PC-9 (cell line): ENCODE measurements at regions not wholly inside any gene's neighbourhood (a gene's known extent, or its start where the extent isn't known, plus 50 kb on each side); places are given as distances from the start of the nearest gene placed in this dataset.

Experiments used
- BruUV-seq: library from RNA; stranded (reverse); fragments of 400-500 nt; replicated peaks from 2 replicates; lab custom pipeline; 2021; lab: Mats Ljungman, UMichigan
- CTCF ChIA-PET: fragments of 300-600 bp; sonication (Branson Sonifier 250); formaldehyde crosslinking; loops from one replicate; lab custom pipeline; 2022; ENCODE audit warnings: antibody characterized with exemption; lab: Charles Lee
- POLR2A ChIA-PET: fragments of 300-600 bp; sonication (Branson Sonifier 250); formaldehyde crosslinking; loops from one replicate; lab custom pipeline; 2022; ENCODE audit warnings: antibody characterized with exemption; ENCODE audit not compliant: unreplicated experiment; lab: Charles Lee
- DNase-seq, 2 experiments: peaks; one replicate each; pipeline versions ENCODE4 v3.0.0 to v3.0.0-alpha.2; 2015 to 2022; ENCODE audit warnings: mixed read lengths in 1 of 2
- H2AFZ ChIP-seq: fragments of 200-600 bp; sonication (generic); 2 replicates; pipeline ENCODE4 v1.8.1; 2017; ENCODE audit warnings: antibody characterized with exemption
- H3F3A ChIP-seq: fragments of 200-600 bp; sonication (generic); 2 replicates; pipeline ENCODE4 v1.8.1; 2017; ENCODE audit warnings: antibody characterized with exemption, mild to moderate bottlenecking, low read depth; ENCODE audit not compliant: insufficient read depth
- H3K27ac ChIP-seq: fragments of 200-600 bp; sonication (generic); 2 replicates; pipeline ENCODE4 v1.6.1; 2016; ENCODE audit warnings: mixed run types
- H3K27me3 ChIP-seq: fragments of 200-600 bp; sonication (generic); 2 replicates; pipeline ENCODE4 v1.6.1; 2016; ENCODE audit warnings: low read depth, mixed run types; ENCODE audit not compliant: insufficient read depth
- H3K36me3 ChIP-seq: fragments of 200-600 bp; sonication (generic); 2 replicates; pipeline ENCODE4 v1.6.1; 2016; ENCODE audit warnings: low read depth, mixed run types
- H3K4me1 ChIP-seq: fragments of 200-600 bp; sonication (generic); replicated peaks from 2 replicates; pipeline ENCODE4 v1.6.1; 2016; ENCODE audit warnings: mixed run types; ENCODE audit not compliant: insufficient read depth
- H3K4me2 ChIP-seq: fragments of 200-600 bp; sonication (generic); 2 replicates; pipeline ENCODE4 v1.6.1; 2017; ENCODE audit warnings: mixed run types
- H3K4me3 ChIP-seq: fragments of 200-600 bp; sonication (generic); 2 replicates; pipeline ENCODE4 v1.6.1; 2016; ENCODE audit warnings: mixed run types
- H3K79me2 ChIP-seq: fragments of 200-600 bp; sonication (generic); 2 replicates; pipeline ENCODE4 v1.6.1; 2017; ENCODE audit warnings: low read depth, mixed run types
- H3K9me2 ChIP-seq: fragments of 200-600 bp; sonication (generic); 2 replicates; pipeline ENCODE4 v1.8.1; 2017; ENCODE audit warnings: mild to moderate bottlenecking; ENCODE audit not compliant: insufficient read depth
- H3K9me3 ChIP-seq: fragments of 200-600 bp; sonication (generic); 2 replicates; pipeline ENCODE4 v1.8.1; 2016; ENCODE audit warnings: low read depth; ENCODE audit not compliant: insufficient read depth
- H4K20me1 ChIP-seq: fragments of 200-600 bp; sonication (generic); 2 replicates; pipeline ENCODE4 v1.8.1; 2017; ENCODE audit not compliant: insufficient read depth
- EZH2 ChIP-seq: fragments of 200-600 bp; sonication (generic); IDR thresholded peaks from 2 replicates; pipeline ENCODE4 v1.8.0; 2017; ENCODE audit warnings: antibody characterized with exemption, low read depth
- intact Hi-C: fragments of 100-400 bp; cut with micrococcal nuclease; formaldehyde crosslinking; loops from one replicate; pipeline ENCODE4 v1.10.0; 2022; ENCODE audit not compliant: unreplicated experiment
- TF ChIP-seq, protein P1 (sequence below): fragments of 200-600 bp; sonication (generic); conservative IDR thresholded peaks from 2 replicates; pipeline ENCODE4 v1.6.1; 2017; ENCODE audit warnings: mixed run types, antibody characterized with exemption, mild to moderate bottlenecking, moderate library complexity

DNA sequence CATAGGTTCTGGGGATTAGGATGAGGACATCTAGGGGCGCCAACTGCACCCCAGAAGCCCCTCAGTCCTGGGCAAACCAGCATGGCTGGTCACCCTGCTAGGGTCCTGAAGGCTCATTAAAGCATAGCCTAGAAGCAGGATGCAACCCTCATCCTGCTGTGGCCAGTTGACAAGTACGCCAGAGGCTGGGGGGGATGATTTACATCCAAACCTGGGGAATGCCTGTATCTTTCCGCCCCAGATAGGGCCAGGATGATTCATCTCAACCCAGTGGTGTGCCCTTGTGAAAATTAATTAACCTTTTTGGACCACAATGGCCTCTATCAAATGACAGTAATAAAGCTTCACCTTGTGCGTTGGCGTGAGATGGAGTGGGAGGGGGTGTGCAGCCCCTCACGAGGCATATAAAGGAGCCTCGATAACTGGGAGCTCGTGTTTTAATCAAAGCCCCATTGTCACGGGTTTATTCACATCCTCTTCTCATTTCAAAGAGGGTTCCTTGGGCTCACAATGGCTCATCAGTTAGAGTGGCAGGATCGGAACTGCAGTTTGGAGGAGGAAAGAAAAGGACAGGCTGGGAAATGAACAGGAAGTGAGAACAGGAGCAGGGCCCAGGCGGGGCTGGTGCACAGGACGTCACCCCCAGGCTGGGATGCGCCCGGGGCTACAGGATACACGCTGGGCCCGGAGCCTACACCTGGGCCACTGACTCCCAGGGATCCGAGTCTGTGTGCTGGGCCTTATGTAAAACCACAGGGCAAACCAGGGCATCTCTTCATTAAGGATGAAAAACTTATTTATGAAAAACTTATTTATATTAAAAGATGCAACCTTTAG, 121.8 kb upstream of the PHACTR3 start:
- H3K79me2 ChIP-seq = no peaks in the 10 kb centered on the region
- no peak overlapping the region for H3K4me3 ChIP-seq
- ChIA-PET CTCF (no interaction called here), POLR2A (no interaction called here)
- no peak overlapping the region for H2AFZ ChIP-seq
- no peak overlapping the region for H3K4me2 ChIP-seq
- no peaks in the 10 kb centered on the region for H3F3A ChIP-seq
- H3K4me1 ChIP-seq = no peaks in the 10 kb centered on the region
- H3K9me3 ChIP-seq = no peaks in the 10 kb centered on the region
- TF ChIP-seq EZH2 = no peak
- TF ChIP-seq, protein P1, sequence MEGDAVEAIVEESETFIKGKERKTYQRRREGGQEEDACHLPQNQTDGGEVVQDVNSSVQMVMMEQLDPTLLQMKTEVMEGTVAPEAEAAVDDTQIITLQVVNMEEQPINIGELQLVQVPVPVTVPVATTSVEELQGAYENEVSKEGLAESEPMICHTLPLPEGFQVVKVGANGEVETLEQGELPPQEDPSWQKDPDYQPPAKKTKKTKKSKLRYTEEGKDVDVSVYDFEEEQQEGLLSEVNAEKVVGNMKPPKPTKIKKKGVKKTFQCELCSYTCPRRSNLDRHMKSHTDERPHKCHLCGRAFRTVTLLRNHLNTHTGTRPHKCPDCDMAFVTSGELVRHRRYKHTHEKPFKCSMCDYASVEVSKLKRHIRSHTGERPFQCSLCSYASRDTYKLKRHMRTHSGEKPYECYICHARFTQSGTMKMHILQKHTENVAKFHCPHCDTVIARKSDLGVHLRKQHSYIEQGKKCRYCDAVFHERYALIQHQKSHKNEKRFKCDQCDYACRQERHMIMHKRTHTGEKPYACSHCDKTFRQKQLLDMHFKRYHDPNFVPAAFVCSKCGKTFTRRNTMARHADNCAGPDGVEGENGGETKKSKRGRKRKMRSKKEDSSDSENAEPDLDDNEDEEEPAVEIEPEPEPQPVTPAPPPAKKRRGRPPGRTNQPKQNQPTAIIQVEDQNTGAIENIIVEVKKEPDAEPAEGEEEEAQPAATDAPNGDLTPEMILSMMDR = no peak
- H3K27me3 ChIP-seq = peaks cover 93% of the 10 kb centered on the region
- no peaks in the 10 kb centered on the region for H3K9me2 ChIP-seq
- no peaks in the 10 kb centered on the region for H4K20me1 ChIP-seq
- H3K27ac ChIP-seq = no peak overlapping the region
- peak in 1 of 2 experiments; percentile 25 for DNase-seq
- intact Hi-C loops = no loop called here
- BruUV-seq = no TSS peak
- no peaks in the 10 kb centered on the region for H3K36me3 ChIP-seq

DNA sequence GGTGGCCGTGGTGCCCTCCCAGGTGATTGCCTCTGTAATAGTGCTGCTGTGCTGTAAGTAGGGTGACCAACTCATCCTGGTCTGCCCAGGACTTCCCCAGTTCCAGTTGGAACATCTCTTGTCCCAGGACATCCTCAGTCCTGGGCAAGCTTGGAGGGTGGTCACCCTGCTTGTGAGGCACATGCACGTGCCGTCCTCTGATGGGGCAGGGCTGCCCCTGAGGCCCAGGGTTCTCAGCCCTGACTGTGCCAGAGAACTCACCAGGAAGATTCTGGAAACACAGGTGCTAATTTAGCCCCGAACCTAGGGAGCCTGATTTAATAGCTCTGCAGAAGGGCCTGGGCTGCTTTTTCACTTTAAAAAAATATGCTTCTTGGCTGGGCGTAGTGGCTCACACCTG, 120.9 kb upstream of the PHACTR3 start:
- ChIA-PET CTCF (no interaction called here), POLR2A (no interaction called here)
- H2AFZ ChIP-seq = no peak overlapping the region
- no TSS peak for BruUV-seq
- H3K9me3 ChIP-seq = no peaks in the 10 kb centered on the region
- no peaks in the 10 kb centered on the region for H3K4me1 ChIP-seq
- H3K27me3 ChIP-seq = peaks cover 91% of the 10 kb centered on the region
- intact Hi-C loops = no loop called here
- H4K20me1 ChIP-seq = no peaks in the 10 kb centered on the region
- H3K9me2 ChIP-seq = no peaks in the 10 kb centered on the region
- no peaks in the 10 kb centered on the region for H3K79me2 ChIP-seq
- no peaks in the 10 kb centered on the region for H3K36me3 ChIP-seq
- no peaks in the 10 kb centered on the region for H3F3A ChIP-seq
- TF ChIP-seq, protein P1 = no peak
- TF ChIP-seq EZH2 = no peak
- no peak overlapping the region for H3K27ac ChIP-seq
- no peak overlapping the region for H3K4me3 ChIP-seq
- no peak for DNase-seq
- H3K4me2 ChIP-seq = no peak overlapping the region

DNA sequence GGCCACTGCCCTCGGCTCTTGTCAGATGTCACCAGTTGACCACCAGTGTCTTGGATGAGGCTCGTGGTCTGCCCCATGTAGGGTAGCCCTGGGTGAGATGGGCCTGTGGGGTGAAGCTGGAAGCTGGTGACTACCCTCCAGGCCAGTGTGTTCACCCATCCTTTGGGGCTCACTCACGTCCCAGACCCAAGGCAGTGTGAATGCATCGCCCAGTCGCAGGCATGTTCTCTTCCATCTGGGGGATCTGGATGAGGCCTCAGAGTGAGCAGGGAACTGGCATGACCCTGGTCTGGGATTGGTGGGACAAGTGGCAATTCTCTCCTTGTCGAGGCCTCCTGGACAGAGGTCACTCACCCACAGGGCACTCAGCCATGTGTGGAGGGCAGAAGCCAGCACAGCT, 120.1 kb upstream of the PHACTR3 start:
- Histone ChIP-seq H3K4me1 (no peaks in the 10 kb centered on the region), H3K9me2 (no peaks in the 10 kb centered on the region), H3K79me2 (no peaks in the 10 kb centered on the region), H2AFZ (no peak overlapping the region), H3K27me3 (peaks cover 91% of the 10 kb centered on the region), H3K4me3 (no peak overlapping the region), H3K9me3 (no peaks in the 10 kb centered on the region), H3K36me3 (no peaks in the 10 kb centered on the region), H3K4me2 (no peak overlapping the region), H3K27ac (no peak overlapping the region), H3F3A (no peaks in the 10 kb centered on the region), H4K20me1 (no peaks in the 10 kb centered on the region)
- BruUV-seq = no TSS peak
- intact Hi-C loops = no loop called here
- POLR2A ChIA-PET = no interaction called here
- no peak for DNase-seq
- TF ChIP-seq, protein P1 = no peak
- TF ChIP-seq EZH2 = no peak
- CTCF ChIA-PET = no interaction called here
